OCI-LY7 (cell line): ENCODE measurements at regions not wholly inside any gene's neighbourhood (a gene's known extent, or its start where the extent isn't known, plus 50 kb on each side); places are given as distances from the start of the nearest gene placed in this dataset.

Source experiments
- CTCF ChIP-seq: fragments of 200-600 bp; sonication (generic); conservative IDR thresholded peaks from 2 replicates; pipeline ENCODE4 v1.5.1; 2014; ENCODE audit warnings: mild to moderate bottlenecking, antibody characterized with exemption, low read length, moderate library complexity, mixed read lengths
- EZH2phosphoT487 ChIP-seq: fragments of 200-600 bp; sonication (generic); IDR thresholded peaks from 2 replicates; pipeline ENCODE4 v1.6.1; 2018; ENCODE audit warnings: low read depth, borderline replicate concordance, mild to moderate bottlenecking, mixed run types, antibody characterized with exemption, low read length, moderate library complexity, mixed read lengths

DNA sequence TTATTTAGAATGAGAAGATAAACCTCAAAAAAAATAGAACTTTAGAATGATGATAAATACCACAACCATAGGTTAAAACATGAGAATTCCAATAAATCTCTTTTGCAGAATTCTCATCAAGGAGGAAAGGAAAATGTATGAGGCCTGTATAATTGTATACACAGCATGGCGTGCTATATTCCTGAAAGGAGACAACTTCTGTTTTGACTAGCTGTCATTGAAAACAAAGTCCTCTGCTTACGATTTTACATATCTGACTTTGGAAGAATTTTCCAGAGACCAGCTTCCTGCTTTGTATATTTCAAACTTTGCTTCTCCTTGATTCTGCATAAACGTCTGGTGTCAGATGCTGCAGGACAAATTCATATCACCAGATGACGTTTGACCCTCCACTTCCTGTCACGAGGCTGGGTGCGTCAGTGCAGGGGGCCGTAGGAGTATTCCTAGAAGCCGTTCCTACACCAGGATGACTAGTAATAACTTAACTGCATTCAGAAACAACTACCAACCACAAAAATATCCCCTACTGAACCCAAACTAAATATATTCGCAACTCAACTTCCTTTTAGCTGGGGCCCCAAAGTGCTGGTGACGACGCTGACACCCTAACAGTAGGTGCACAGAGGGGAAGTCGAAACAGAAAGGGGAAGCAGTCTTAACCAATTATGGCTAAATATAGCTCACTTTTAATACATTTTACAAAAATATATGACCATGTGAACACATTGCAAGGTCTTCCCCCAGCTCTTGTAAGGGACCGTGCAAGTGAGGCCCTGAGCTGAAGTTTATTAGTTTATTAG lies 178.6 kb upstream of the INHBA start:
- TF ChIP-seq CTCF = no peak
- TF ChIP-seq EZH2phosphoT487 = no peak
